GM18907 (cell line): ENCODE measurements at regions not wholly inside any gene's neighbourhood (a gene's known extent, or its start where the extent isn't known, plus 50 kb on each side); places are given as distances from the start of the nearest gene placed in this dataset.
"Not testable (repeated sequence)": the region's sequence is repeated elsewhere in the genome, so short reads cannot be mapped to it uniquely, and the experiment has no call there.

Experiments
- ATAC-seq: cut with Tn5 transposase; IDR thresholded peaks from one replicate; pipeline ENCODE4 v1.9.1; 2021; ENCODE audit warnings: mild to moderate bottlenecking, moderate library complexity; ENCODE audit not compliant: unreplicated experiment

DNA sequence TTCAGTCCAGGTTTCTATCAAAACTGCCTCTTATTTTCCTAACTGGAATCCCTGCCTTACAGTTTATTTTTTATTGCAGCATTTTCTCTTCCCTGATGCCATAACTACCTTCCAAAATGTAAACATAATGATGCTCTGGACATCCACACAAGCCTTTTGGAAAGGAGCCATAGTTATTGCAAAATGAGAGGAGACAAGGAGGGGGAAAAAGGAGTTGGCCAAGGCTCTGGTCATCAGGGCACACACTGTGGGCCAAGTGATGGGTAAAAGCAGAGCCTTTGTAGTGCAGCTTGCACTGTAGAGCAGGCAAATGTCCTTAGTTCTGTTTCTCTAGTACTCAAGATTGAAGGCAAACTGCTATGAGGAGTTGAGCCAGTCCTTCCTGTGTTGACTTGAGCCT lies 289.3 kb upstream of the MTPN start:
- ATAC-seq: no peak

DNA sequence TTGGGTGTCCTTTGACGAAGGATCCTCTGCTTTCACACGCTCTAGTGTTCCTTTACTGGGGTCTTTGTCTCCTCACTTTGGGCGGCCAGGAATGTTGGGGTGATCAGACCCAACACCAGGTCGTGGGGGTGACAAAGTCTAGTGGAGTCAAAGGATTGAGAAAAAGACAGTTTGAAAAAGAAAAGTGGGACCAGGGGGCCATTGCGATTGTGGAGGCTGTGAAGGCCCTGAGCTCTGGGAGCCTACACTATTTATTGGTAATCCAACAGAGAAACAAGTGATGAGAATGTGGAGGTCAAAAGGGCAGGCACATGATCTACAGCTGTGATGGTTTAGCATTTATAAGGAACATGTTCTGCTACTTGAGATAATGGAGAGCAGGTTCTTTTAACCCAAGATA lies 287.1 kb upstream of the MTPN start:
- ATAC-seq: not testable (repeated sequence)

DNA sequence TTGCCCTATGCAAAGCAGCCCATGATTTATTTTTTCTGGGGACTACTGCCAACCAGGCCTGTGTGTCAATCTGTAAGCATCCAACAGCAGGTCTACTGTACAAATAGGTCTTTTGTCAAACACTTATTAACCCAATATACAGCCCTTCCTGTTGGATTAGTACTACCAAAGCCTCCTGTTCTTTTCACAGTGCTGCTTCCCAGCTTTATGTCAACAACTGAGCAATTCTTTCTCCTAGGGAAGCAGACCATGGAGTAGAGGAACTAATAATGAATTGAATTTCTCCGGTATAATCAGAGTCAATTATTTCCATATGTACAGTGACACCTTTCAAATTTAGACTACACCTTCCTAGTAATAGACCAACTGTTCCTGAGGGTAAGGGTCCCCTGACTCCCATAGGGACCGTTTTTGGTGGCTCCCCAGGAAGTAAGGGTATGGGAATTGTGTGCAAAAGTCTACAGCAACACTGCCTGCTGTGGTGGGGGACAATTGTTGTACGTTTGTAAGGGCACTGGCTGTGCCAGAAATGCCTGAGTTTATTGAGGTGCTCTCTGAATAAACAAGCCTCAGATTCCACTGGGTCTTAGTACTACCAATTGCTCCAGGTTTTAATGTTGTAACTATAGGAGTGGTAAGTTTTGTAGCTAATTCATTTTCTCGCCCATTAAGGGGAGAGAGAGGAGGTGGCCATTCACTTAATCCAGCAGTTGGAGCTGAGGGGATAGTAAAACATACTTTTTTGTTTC lies 286.1 kb upstream of the MTPN start:
- not testable (repeated sequence) for ATAC-seq

DNA sequence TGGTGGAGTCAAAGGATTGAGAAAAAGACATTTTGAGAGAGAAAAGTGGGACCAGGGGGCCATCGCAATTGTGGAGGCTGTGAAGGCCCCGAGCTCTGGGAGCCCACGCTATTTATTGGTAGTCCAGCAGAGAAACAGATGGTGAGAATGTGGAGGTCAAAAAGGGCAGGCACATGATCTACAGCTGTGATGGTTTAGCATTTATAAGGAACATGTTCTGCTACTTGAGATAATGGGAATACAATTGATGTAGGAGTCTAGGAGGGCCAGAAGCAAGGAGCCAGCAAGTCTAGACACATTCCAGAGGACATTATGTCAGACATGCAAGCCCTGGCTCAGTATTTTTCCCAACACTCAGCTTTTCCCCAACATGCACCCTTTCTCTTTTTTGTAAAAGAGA lies 283.4 kb upstream of the MTPN start:
- not testable (repeated sequence) for ATAC-seq

DNA sequence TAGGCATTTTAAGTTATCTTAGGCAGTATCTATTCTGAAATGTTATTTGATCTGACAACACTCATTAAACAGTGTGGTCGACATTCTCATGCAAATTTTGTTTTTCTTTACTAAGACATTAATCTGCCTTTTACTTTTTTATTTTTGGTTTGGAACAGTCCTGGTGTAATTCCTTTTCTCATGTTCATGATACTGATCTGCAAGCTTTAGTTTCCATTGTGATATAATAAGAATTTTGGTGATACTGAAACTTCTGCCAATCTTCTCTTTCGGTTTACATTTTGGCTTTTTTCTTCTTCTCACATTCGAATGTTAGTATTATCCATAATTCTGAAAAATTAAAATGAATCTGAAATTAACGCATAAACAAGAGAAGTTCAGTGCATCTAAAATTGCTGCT lies 281.9 kb upstream of the MTPN start:
- no peak for ATAC-seq

DNA sequence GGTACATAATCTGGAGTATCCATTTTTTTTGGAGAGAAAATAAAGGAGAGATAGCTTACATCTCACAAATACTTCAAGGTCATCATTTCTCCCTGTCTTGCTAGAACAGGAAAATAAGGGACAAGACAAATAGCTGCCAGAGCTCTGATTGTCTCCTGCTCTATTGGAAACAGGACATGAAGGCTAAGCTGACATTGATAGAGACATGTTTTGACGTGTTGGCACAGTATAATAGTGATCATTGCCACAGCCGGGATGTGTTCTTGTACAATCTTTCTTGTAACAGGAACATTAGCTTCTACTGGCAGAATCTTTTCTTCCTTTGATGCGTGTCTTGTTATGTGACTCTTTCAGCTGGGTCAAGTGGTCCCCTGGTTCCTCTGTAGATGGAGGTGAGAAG lies 279.3 kb upstream of the MTPN start:
- ATAC-seq: no peak

DNA sequence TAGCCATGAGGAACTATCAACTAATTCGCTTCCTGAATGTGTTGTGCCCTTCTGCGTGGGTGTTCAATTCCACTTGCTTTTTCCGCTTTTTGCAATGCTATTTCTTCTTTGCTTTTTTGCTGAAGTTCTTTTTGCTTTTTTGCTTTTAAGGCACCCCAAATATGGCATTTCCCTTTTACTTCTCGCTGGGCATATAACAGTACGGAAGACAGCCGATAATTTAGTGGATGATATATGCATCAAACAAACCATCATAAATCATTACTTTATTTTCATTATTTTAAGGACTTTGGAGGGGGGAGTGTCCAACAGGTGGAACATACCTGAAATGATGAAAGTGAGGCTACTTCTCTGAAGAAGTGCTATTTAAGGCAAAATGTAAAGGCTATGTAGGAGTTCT lies 277.0 kb upstream of the MTPN start:
- ATAC-seq: no peak

DNA sequence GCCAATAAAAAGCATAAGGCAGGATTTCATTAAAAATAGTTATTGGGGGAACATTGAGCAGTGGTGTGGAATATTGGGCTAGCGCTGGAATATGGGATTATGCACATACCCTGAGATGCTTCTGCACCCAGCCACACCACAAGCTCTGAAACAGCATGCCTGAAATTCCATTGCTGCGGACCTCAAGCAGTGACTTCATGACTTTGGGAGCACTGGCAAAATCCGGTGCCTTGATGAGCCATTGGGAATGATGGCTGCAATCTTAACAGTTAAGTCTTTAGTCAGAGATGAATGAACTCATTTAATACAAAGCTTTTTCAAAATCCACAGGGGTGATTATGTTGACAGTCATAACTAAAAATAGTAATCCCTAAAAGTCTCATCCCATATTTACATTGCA lies 274.7 kb upstream of the MTPN start:
- ATAC-seq: no peak

DNA sequence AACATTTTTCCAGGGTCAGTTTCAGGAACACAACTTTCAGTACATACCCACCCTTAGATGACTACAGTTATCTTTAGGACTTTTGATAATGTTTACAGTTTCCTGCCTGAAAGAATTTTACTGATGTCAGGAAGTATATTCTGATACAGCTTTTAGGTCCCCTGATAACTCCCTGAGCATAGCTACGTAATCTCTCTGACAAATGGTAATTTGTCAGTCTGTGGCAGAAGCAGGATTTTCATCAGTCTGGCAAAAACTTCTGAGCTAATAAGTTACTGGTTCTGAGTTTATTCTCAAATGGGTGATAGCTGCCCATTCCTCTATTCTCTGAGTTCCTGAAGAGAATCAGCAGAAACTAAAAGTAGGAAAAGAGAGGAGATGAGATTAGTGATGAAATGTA lies 270.1 kb upstream of the MTPN start:
- ATAC-seq: no peak

DNA sequence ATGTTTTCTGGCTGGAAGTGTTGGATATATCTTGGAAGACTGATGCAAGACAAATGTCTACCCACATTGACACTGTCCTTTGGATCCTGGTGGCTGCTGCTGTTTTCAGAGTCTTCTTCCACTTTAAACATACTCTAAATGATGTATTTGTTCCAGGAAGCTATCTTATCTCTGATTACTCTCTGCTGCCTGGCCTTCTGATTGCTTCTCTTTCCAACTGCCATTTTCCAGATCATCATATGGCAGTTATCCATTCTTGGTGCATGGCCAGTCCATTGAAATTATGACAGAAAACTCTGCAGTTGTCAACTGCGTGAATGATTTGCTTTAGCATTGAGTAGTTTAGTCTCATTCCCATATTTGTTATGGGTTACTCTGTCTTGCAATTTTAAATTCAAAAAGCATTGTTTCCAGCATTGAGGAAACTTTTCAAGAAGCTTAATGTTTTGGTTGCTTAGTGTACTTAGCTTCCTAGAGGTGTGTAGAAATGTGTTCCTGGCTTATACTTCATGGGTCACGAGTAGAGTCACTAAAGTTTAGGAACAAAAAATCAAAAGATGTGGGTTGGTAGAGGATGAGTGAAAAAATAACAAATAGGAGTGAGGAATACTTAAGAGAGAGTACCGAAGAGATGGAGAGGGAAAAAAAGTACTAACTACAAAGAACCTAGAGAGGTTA lies 268.3 kb upstream of the MTPN start:
- no peak for ATAC-seq

DNA sequence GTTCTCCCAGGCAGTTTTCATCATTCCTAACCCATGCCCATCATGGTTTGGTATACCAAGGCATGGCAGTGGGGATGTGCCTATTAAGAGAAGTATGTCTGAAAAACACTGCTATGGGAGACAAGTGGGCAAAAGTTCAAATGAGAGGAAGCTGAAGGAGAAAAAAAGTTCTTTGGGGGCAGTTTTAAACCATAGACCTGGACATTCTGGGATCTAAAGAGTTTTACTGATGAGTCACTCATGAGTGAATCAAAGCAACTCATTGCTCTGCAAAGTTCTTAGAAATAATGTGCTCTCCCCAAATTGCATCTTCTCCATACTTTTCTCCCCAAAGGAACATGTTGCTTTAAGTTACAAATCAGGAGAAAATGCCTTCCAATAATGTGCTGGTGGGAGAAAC lies 256.9 kb upstream of the MTPN start:
- no peak for ATAC-seq

DNA sequence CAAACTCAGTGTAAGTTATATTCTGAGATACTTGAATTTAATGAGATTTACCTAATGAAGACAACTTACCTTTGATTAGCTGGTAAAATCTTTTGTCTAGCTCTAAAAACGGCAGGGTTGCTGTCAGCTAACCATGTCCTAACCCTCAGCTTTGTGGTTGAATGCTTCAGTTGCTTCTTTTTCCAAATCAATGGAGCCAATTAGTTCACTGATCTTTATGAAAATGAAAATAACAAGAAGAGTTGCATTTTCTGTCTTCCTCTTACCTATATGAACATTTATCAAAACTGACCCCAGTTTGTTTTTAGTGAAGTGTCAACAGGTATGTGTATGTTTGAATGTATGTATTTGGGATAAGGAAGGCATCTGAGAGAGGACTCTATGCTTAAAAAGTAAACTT lies 253.1 kb upstream of the MTPN start:
- peak; percentile 61 for ATAC-seq

DNA sequence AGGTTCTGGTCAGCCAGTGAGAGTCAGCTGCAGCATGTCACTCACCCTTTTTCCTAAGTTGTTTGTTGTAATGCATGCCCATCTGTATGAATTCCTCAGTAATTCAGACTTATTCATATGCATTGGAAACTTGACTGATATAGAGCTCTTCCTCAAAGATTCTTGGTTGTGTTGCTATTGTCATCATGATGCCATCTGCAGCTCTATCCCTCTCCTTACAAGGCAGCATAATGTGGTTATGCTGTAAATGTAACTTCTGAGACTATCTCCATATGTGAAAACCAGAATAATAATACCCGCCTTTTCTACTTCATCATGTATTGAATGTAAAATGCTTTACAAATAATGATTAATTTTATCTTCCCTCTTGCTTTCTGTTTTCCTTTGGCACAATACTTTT lies 252.6 kb upstream of the MTPN start:
- peak; percentile 51 for ATAC-seq

DNA sequence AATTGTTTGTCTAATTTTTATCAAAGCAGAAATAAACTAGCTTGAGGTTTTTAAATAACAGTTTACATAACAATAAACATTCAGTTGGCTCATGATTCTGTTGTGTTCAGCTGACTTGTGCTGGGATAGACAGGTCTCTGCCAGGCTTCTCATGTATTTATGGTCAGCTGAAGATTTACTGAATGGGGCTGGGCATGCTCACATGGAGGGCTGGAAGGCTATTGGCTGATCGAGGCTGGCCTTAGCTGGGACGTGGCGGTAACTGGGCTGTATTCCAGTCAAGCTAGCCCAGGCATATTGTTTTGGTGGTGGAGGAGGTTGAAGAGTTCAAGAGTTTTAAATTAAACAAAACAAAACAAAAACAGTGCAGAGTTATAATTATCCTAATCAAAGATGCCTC lies 251.0 kb upstream of the MTPN start:
- no peak for ATAC-seq

DNA sequence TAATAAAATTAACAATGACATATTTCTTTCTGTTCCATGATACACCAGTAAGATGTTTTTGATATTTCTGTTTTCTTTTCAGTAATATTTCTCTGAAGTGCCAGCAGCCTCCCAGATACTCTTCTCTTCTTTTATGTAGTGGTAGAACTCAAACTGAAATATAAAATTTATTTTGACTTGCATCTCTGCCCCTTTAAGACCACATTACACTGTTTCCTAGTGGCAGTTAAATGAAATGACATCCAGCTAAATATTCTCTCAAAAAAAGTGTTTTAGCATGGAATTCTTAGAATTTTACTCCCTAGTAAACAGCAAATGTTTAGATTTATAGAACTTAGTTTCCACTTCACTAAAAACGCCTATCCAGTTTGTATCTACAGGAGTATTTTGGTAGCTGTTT lies 237.2 kb upstream of the MTPN start:
- ATAC-seq: no peak

DNA sequence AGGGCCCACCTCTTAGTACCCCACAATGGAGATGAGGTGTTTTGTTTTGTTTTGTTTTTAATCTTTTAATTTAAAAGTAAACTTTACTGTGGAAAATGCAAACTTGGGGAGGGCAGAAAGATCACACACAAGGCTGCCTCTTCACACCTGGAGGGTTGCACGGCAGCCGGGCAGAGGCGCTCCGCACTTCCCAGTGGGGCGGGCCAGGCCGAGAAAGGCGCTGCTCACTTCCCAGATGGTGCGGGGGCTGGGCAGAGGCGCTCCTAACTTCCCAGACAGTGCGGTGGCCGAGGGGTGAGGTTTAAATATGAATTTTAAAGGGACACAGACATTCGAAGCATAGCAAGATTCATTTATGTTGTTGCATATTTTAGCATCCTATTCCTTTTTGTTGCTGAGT lies 235.9 kb upstream of the MTPN start:
- ATAC-seq: no peak

DNA sequence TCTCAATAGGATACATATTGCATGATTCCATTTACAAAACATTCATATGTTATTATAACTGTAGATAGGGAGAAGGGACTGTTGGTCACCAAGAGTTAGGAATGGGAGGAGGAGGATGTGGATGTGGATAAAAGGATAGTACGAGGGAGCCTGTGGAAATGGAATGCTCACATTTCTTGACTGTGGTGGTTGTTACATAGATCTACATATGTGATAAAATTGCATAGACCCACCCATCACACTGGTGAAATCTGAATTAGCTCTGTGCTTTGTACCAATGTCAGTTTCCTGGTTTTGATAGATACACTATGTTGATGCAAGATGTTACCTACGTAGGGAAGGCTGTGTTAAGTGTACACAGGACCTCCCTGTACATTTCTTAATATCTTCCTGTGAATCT lies 233.5 kb upstream of the MTPN start:
- ATAC-seq: no peak

DNA sequence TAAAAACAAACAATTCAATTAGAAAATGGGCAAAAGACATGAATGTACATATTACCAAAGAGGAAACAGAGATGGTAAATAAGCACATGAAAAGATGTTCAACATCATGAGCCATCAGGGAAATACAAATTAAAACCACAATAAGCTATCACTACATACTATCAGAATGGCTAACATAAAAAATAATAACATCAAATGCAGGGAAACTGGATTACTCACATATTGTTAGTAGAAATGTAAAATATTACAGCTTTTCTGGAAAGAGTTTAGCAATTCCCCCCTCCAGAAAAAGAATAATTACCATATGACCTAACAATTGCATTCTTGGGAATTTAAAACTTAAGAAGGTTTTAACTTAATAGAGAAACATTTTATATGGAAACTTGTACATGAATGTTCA lies 232.9 kb upstream of the MTPN start:
- ATAC-seq: no peak

DNA sequence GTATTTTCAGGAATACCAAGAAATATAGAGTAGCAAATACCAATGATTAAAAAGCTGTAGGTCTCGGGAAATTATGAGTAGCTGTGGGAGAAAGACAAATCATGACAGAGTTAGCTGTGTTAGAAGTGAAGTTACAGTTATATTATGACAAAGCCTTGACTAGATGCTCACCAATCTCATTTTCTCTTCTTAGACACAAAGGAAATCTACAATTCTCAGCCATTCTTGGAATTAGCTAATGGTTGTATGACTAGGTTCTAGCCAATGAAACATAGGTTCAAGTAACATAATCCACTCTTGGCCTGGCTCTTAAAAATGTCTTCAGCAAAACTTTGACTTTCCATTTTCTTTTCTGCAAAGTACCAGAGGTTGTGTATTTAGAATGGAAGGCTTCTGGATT lies 228.8 kb upstream of the MTPN start:
- ATAC-seq: no peak

DNA sequence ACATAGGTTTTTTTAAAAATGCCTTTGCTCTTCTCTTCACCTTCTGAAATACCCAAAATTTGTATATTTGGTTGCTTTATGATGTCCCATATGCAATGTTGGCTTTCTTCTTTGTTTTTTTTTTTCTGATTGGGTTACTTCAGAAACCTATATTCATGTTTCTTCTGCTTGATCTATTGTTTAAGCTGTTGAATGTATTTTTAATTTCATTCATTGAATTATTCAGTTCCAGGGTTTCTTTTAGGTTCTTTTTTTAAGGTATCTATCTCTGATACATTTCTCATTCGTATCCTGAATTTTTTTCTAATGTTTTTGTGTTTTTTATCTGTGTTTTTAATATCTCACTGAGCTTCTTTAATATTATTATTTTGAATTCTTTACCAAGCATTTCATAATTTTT lies 221.0 kb upstream of the MTPN start:
- no peak for ATAC-seq

DNA sequence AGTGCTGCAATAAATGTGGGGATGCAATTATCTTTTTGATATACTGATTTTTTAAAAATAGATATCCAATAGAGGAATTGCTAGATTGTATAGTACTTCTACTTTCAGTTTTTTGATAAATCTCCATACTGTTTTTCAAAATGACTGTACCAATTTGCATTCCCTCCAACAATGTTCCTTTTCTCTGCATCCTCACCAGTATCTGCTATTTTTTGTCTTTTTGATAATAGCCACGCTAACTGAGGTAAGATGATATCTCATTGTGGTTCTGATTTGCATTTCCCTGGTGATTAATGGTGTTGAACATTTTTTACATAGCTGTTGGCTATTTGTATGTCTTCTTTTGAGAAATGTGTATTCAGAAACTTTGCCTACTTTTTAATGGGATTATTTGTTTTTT lies 217.7 kb upstream of the MTPN start:
- ATAC-seq: no peak

DNA sequence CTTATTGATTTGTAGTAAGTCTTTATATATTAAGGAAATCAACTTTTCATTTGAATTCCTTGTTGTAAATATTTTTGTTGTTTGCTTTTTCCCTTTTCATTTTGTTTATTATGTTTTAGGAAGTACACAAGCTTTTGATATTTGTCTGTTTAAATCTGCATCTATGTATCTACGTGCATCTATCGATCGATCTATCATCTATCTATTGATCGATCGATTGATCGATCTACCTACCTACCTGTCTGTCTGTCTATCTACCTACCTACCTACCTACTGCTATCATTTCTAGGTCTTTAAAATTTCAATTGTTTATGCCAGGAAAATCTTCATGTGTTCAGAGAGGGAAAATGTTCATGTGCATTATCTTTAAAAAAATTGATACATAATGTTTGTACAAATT lies 216.8 kb upstream of the MTPN start:
- no peak for ATAC-seq

DNA sequence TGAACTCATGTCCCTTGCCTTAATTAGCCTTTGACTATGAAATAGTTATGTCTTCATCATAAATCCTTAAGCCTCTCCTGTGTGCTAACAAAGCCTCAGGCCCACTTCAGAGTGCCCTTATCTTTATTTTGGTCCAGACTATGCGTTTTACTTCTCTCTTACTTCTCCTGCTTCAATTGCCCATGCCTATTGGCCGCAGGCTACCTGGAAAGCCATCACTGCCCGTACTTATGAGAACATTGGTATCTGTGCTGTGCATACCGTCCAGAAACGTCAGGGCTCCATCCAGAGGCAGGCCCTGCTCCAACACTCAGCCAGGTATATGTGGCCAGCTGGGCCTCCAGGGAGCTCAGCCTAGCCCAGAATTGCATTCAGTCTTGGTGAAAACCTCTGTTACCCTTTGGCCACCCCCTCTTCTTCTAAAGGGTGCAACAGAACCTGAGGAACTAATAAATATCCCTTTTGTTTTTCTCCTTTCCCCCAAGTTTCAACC lies 212.4 kb upstream of the MTPN start:
- ATAC-seq: no peak
